Stimulated activated CD8-positive, alpha-beta memory T cell treated with anti-CD3 and anti-CD28 coated beads, Interleukin-15, amount 100 ng/mL, for 4 hours (primary cell): ENCODE measurements at regions not wholly inside any gene's neighbourhood (a gene's known extent, or its start where the extent isn't known, plus 50 kb on each side); places are given as distances from the start of the nearest gene placed in this dataset.

ENCODE experiments used
- DNase-seq, 2 donors: peaks; one replicate each; pipeline ENCODE4 v3.0.0-alpha.2; 2020; ENCODE audit warnings: low read depth in 2 of 2

DNA sequence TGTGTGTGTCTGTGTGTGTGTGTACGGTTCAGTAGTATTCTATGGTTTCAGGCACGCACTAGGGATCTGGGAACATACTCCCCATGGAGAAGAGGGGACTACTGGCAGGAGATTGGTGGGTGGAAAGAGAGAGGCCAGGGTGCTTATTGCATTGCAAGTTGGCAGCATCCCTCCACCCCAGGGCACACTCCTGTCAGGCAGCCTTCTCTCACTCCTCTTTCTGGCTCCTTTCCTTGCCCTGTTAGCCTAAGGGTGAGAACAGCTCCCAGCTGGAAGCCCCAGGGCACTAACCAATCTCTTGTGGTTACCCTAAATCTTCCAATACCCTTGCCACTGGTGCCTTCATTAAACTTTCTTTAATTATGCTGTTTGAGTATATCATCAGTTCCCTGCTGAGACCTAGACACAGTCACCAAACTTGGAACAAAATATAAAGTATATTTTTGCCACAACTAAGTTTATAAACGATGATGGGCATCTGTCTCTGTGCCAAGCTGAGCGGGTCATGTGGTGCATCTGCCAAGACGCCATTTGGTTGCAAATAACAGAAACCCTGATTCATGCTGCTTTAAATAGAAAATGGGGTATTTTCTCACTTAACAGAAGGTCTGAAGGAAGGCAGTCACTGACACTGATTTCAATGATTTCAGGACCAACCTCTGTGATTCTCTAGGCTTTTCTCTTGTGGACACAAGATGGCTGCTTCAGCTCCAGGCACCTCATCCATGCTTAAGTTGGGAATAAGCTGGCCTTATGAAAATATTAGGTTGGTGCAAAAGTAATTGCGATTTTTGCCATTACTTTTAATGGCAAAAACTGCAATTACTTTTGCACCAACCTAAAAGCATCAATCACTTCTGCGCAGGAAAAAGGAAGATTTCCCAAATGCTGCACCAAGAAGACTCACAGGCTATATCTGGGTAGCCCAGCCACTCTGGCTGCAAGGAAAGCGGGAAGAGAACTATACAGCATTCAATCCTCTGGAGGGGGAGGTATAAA, 476.9 kb upstream of the PROK2 start:
- DNase-seq = no peak

DNA sequence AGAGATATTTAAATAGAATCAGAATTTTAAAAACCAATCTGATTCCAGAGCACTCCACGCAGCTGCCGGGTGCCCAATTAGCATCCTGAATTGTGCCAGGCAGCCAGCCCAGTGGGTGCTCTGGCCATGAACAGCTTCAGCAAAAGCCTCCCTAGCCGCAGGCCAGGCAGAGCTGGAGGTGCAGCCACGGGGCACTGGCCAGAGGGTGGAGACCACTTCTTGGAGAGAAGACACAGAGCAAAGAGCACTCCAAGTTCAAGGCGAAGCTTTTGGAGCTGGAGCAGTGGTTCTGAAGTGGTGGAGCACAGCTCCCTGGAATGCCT, 475.6 kb upstream of the PROK2 start:
- DNase-seq = no peak

DNA sequence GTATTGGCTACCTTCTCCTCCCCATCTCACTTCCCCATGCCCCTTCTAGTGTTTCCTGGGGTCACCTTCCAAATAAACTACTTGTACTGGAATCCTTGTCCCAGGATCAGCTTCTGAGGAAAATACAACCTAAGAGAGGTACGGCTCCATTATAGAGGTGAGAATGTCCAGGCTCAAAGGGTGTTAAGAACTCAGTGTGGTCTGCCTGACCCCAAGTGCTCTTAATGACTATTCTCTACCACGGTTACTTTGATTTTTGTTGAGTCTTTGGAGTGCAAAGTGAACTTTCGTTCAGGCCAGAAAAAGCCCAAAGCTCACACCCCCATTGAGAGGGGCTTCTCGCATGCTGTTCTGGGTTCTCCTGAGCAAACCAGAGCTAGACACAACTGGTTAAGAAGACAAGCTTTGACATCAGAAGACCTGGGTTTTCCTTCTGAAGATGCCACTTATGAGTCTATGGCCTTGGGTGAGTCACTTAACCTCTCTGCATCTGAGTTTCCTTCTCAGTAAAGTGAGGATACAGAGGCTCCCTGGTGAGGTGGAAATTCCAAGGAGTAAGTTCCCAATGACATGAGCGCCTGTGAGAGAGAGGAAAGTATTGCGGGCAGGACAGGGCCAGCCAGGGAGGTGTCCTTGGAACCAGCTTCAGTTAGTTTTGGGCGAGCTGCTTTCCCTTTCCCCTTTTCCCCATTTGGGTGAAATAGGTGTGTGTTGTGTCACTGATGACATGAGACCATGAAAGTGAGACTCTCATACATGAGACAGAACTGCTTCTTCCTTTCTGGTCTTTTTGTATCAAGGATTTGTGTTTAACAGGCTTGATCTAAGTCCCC, 475.0 kb upstream of the PROK2 start:
- DNase-seq = no peak

DNA sequence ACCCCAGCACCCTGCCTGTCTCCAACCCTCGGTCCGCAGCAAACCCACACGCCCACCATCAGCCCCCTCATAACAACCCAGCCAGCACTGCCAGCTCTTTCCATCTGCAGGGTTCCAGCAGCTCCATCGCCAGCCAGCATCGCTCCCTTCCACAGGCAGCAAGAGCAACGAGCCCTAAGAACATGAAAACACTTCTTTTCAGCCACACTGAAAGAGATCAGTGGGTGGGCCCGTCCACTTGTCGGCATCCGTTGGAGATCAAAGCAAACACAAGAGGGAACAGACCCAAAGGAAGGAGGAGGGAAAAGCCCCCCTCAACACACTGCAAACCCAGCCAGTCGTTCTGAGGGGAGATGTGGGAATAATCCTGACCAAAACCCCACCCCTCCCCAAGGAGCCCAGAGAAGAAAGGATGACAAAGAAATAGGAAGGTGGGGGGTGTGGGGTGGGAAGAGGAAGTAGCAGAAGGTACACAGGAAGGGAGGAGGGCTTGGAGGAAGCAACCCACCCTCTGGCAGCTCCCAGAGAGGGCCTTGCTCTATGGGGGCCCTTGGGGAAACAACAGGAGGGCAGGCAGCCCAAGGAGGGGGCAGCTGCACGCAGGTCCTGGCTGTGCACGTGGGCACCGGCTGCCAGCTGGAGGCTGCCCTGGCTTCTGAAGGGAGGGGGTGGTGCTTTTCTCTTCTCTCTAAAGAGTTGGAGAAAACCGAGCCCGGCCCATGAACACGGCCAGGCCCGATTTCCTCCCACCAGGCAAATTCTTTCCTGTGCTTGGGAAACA, 473.6 kb upstream of the PROK2 start:
- DNase-seq = no peak

DNA sequence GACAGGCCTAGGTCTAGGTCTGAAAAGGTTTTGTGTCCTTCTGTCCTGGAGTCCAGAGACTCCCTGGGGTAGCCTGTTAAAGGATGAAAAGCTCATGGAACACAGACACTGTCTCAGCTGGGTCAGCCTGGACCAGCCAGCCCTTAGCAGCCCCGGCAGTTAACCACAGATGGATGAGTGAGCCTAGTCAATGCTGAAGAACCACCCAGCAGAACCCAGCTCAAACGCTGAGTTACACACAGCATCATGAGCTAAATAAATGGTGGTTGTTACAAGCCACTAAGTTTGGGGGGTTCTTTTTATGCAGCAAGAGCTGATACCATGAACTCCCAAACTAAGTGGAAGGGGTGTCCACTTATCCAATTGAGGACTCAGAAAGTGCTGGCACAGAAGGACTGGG, 472.8 kb upstream of the PROK2 start:
- no peak for DNase-seq

DNA sequence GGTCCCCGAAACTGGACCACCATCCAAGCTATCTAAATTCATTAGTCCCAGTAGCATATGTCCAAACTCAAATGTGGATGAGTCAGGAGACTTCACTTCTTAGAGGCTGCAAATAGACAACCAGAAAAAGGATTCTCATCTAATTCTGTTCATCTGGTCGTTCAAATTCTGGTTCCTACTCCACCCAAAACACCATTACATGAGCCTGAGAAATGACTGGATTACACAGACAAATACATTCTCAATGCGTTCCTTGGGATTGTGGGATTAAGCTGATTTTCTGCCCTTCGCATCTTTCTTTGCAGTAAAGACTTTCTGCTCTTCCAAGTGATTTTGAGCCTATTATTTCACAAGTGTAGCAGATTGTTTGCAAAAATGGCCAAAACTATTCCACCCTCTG, 472.3 kb upstream of the PROK2 start:
- no peak for DNase-seq

DNA sequence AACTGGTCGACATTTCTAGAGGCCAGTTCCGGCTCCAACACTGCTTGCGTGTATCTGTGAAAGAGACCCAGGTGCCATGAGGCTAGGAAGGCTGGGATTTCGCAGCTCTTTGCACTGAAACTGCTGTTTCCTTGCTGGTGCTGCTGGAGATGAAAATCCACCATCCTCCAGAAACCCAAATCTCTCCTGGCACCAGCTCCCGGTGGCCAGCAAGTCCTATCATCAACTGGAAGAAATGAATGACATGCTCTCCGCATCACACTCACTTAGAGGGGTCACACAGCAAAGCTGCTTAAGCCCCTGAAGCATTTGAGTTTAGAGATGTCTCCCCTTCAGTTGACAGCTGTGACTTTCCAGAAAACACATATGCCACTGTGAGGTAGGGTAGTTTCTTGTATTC, 471.8 kb upstream of the PROK2 start:
- no peak for DNase-seq

DNA sequence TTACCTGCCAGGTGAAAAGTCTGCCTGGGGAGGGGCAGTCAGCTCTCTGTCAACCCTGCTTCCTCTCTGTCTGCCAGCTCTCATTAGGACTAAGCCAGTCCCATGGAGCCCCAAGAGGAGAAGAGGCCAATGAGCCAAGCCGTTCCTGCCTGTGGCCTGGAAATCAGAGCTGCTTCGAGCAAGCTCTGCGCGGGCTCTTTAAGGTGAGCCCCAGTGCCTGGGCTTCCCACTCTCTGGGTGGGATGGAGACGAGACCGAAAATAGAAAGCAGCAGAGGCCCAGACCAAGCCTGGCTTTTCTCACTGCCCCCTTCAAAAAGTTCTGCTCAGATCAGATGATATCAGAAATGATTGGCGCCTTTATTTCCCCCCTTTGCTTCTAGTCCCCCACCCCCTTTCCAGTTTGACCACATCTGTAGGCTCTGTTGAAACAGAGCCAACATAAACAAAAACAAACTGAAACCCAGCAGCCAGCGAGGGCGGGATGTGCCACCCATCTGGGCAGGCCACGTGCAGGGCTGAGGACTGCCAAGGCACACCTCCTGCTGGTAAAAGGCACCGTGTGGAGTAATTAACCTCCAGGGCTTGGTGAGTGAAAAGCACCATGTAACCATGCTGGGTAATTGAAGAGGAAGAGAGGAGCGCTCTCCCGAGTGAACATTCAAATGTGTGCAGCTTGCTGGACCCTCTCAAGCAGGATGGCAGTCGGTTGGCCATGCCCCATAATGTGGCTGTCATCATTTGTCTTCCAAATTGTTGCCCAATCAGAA, 471.0 kb upstream of the PROK2 start:
- DNase-seq = no peak

DNA sequence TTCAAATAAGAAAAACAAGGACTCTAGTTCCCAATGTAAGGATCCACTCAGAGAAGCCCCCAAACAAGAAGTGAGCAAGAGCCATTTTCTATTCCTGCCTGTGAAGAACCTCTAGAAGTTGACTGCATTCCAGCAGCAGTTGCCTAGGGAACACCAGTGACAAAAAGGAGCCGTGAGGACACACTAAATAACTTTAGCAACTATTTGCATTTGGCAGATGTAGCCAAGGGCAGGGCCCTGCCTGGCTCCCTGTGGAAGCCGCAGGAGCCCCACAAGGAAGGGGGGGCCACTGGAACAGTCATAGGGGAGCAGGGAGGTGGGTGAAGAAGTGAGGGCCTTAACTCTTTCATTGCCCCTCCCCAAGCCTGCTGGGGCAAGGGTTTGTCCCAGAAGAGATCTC, 470.2 kb upstream of the PROK2 start:
- no peak for DNase-seq

DNA sequence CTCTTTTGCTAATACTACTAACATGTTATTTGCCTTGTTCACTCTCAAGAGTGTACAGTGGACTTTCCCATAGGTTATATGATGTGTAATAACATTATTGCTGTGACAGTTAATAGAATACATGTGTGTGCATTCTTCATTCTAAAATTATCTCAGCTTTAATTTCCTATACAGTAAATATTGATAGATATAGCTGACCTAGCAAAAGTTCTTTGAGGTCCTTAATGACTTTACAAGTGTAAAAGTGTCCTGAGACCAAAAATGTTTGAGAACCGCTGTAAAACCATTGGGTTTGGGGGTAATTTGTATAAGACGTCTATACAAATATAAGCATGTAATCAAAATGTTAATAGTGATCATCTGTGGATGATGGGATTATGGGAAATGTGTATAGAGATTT, 469.5 kb upstream of the PROK2 start:
- DNase-seq = no peak

DNA sequence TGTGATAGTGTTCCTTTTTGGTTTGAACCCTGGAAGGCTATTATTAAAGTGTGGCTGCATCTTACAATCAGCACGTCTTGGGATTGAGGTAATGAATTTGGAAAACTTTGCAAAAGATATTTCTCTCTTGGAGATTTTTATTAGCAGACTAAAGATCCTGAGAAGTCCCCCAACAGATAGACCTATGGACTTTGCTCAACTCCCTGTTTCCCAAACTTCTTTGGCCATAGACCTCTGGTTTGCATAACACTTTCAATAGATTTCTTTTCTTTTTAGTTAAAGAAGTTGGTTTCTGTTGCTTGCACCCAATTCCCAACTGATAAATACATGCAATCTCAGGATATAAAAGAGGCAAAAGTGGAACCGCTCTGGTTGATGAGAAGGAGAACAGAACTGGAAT, 465.8 kb upstream of the PROK2 start:
- DNase-seq = no peak

DNA sequence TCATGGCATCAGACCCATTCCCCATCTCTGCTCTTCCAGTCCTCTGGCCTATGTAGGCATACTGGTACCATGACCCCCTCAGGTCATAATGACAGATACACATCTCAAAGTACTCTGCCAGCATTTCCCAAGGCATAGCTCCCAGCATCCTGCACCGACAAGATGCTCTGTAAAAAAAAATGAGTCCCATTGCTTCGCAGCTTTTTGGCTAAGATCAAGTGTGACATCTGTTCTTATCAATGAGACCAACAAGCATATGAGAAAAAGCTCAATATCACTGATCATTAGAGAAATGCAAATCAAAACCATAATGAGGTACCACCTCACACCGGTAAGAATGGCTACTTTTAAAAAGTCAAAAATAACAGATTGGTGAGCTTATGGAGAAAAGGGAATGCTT, 463.9 kb upstream of the PROK2 start:
- DNase-seq = no peak

DNA sequence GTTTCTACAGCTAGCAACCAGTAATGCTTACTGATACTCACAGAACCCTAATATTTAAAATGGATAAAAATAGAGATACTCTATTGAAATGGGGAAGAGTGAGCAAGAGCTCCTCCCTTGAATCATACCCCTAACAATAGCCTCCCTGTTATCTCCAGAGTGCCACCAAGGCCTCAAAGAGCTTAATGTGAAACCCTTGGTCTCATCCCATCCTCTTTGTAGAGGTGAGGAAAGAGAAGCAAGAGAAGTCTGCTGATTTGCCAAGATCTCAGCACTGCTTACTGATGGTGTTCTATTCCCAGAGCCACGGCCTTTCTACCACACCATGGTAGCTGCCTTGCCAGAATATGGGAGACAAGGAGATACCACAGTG, 463.4 kb upstream of the PROK2 start:
- DNase-seq = no peak

DNA sequence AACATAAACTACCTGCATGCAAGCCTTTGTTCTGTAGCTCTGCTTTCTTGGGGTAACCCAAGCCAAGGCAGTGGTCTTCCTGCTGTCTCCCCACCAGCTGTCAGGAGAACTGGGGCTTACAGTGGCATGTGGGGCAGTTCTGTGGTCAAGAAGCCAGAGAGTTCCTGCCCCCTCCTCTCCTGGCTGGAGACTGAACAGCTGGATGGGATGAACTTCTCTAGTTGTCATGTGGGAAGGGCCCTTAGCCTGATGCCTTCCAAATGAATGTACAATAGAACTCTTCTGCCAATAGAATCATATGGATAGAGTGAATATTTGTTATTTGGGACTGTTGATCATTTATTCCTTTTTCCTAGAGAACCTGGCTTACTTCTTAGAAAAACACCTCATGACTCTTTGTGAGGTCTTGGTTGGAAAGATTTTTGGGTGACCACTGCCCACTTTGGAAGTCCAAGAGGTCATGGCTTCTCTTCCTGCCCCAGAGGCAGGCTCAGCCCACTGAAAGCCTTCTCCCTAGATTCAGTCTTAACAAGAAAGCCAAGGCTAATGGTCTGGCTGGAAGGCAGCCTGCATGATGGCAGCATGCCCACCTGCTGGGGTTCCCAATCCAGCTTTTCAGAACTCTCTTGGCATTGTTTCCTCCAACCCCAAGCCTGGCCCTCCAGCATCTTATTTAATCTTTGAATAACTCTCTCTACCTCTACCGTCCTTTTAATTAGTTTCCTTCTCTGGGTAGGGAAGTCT, 462.9 kb upstream of the PROK2 start:
- no peak for DNase-seq

DNA sequence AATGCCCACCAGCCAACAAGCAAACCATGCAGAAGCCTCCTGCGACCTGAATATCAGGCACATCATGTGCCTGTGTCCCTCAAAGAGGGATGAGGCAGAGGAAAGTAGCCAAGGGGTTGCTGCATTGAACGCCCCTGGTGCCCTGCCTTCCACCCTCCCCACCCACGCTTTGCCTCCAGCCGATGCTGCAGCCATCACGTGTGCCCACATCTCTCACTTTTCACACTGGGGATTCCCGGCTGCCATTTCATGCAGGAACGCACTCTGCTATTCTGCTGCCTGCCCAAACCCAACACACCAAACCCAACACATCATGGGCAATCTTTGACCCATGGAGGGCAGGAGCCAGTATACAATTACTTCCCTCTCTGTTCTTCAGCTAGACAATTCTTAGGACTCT, 462.2 kb upstream of the PROK2 start:
- DNase-seq = no peak

DNA sequence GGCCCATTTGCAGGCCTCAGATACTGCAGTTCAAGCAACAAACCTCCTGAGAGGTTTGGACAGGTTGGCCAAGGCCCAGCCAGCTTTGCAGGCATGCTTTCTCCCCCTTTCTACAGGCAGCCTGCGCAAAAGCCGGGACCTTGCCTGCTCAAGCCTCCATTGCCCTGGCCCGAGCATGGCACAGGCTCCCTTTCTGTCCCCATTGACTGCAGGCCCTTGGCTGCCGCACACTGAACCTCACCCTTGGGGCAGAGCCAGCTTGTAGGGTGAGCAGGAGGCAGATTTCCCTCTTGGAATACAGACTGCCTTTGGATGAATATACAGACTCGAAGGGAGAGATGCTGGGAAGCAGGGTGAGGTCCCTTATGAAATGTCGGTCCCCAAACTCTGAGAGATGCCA, 461.7 kb upstream of the PROK2 start:
- DNase-seq = no peak

DNA sequence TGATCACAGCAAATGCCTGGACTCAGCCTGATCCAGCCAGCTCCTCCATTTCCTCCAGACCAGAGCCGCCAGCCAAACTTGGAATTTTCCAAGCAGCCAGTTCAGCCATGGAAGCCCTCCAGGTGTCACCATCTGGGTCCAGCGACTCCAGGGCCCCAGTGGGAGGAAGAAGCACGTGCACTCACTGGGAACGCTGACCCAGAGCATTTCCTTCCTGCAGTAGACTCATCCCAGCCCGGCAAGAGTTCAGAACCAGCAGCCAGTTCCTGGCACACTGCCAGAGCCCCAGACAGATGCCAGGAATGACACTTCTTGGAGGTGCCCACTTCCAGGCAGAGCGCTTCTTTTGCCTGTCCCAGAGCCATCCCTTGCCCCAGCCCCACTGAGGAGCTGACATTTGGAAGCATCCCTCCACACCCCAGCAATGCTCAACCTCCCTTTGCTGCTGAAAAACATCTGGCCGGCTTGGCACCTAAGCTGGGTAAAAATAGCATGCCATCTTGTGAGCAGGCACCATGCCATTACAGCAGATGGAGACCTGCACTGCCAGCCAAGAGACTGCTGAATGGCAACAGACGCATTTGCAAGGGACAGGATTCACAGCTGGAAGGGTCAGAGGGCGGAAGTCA, 460.3 kb upstream of the PROK2 start:
- no peak for DNase-seq

DNA sequence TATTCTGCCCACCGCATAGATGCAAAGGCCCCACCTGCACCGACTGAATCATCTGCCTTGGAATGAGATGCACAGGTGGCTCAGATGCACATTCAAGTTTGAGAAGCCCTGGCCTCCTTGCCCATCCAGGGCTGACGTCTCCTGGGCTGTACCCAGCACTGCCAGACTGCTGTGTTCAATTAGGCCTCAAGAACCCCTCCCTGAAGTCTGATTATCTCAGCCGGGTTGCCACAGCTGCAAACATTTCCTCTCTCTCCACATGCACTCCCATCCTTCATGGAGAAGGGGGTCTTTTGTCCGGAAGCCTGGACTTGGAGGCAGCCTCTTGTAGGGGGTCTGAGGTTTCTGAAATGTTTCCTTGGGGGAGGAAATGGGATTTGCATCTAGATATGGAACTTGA, 459.4 kb upstream of the PROK2 start:
- no peak for DNase-seq

DNA sequence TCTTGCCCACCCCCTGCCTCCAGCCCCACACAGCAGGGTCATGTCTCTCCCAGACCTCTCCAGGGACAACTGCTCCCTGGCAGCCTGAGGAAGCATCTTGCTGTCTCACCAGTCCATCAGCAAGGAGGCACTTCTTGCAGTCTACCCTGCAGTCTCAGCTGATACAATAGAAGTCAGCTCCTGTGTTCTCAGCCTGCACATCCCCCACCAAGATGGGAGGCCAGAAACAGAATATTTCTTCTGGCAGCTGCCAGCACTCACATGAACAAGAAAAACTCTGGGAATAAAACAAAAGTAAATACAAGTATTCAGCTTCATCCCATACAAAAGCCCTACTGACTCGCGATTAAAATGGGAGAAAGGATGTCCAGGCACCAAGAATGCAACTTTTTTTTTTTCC, 457.4 kb upstream of the PROK2 start:
- DNase-seq = no peak

DNA sequence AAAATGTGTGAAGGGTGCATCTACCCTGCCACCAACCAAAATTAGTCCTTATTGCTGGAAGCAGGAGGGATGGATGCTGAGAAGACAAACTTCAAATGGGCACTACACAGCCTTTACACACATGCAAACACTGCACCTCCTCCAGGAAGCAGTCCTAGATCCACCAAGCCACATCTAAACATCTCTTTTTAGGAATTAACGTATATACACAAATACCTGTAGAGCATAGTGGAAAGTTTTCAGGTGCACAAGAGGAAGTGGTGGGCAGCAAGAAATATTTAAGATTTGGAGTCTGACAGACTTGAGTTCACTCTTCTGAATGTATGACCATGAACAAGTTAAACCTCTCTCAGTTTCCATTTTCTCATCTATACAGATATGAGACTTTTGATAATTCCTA, 456.6 kb upstream of the PROK2 start:
- no peak for DNase-seq
